Neuron (in vitro differentiated cells): ENCODE measurements at regions not wholly inside any gene's neighbourhood (a gene's known extent, or its start where the extent isn't known, plus 50 kb on each side); places are given as distances from the start of the nearest gene placed in this dataset.
"Not testable (repeated sequence)": the region's sequence is repeated elsewhere in the genome, so short reads cannot be mapped to it uniquely, and the experiment has no call there.

Source experiments
- H2AFZ ChIP-seq: one replicate; pipeline ENCODE4 v1.6.1; 2013; ENCODE audit warnings: low read depth, mild to moderate bottlenecking, inconsistent platforms, low read length, moderate library complexity
- H3K27me3 ChIP-seq: one replicate; pipeline ENCODE4 v1.6.1; 2013; ENCODE audit warnings: low read length; ENCODE audit not compliant: insufficient read depth
- H3K36me3 ChIP-seq: one replicate; pipeline ENCODE4 v1.6.1; 2013; ENCODE audit warnings: low read length; ENCODE audit not compliant: insufficient read depth
- H3K4me1 ChIP-seq: one replicate; pipeline ENCODE4 v1.6.1; 2013; ENCODE audit warnings: low read length; ENCODE audit not compliant: insufficient read depth
- H3K4me3 ChIP-seq: 2 replicates; pipeline ENCODE4 v1.5.1; 2013; ENCODE audit warnings: mild to moderate bottlenecking, low read length, moderate library complexity
- H3K9me3 ChIP-seq: one replicate; pipeline ENCODE4 v1.6.1; 2013; ENCODE audit warnings: low read length

DNA sequence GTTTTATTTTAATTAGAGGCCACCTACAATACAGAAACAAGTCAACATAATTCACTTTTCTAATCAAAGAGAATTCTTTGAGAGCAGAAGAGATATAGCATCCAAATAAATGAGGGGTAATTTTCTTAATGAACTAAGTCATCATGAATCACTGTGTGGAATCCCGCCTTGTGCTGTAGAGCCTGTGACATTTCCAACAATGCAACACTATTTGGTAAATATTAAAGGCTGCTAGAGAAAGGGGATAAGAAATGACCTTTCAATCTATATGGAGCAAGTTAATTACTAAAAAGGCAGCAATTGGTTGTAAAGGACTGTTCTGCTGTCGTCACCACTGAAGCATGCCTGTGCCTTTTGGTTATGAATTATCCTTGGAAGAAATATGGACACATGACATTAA is 345.7 kb upstream of the MAF start:
- Histone ChIP-seq H3K9me3 (no peaks in the 10 kb centered on the region), H3K4me3 (no peak overlapping the region), H2AFZ (no peak overlapping the region), H3K27me3 (no peaks in the 10 kb centered on the region), H3K36me3 (no peaks in the 10 kb centered on the region), H3K4me1 (no peaks in the 10 kb centered on the region)

DNA sequence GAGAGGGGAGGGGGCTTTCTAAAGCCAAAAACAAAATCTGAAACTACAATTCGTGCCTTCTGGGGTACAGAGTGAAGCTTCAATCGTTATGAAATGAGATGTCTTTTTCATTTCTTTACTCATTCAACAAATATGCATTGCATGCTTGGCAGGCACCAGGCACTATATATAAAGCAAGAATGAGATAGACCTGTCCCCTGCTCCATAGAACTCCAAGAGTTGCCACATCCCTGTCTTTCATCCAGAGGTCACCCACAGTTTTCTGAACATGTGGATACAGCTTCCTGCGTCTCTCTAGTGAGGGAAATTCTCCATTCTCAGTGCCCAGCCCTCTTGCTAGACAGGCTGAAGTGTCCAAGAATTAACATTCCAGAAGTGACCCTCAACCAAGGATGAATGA is 343.2 kb upstream of the MAF start:
- H3K4me1 ChIP-seq = no peaks in the 10 kb centered on the region
- no peaks in the 10 kb centered on the region for H3K9me3 ChIP-seq
- no peak overlapping the region for H3K4me3 ChIP-seq
- H2AFZ ChIP-seq = no peak overlapping the region
- H3K36me3 ChIP-seq = no peaks in the 10 kb centered on the region
- no peaks in the 10 kb centered on the region for H3K27me3 ChIP-seq

DNA sequence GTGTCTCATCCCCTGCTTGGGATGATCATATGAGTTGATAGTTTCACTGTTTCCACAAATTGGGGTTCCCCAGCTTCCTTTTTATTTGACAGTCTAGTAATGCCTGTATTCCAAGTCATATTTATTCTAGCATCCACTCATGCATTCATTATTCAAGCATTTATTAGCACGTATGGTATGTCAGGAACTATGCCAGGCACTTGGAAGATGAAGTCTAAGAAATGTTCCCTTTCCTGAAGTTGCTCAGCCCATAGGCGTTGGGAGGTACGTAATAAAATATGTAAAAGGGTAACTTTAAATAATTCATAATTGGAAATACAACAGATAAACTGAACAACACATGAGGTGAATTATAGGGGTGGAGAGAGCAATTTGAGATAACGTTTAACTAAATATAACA is 338.0 kb upstream of the MAF start:
- Histone ChIP-seq H3K9me3 (no peaks in the 10 kb centered on the region), H3K4me3 (no peak overlapping the region), H3K27me3 (no peaks in the 10 kb centered on the region), H3K4me1 (peaks cover 14% of the 10 kb centered on the region), H2AFZ (no peak overlapping the region), H3K36me3 (no peaks in the 10 kb centered on the region)

DNA sequence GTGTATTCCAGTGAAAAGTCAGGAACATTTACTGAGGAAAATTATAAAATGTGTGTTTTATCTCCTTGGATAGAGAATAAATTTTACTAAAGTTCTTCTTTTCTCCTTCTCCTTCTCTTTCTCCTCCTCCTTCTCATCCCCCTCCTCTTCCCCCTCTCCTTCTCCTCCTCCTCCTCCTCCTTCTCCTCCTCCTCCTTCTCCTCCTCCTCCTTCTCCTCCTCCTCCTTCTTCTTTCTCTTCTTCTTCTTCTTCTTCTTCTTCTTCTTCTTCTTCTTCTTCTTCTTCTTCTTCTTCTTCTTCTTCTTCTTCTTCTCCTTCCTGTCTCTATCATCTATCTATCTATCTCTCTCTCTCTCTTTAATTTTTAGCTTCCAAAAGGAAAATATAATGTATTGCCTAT is 337.1 kb upstream of the MAF start:
- not testable (repeated sequence) for H2AFZ ChIP-seq, H3K27me3 ChIP-seq, H3K9me3 ChIP-seq, H3K4me3 ChIP-seq, H3K36me3 ChIP-seq
- H3K4me1 ChIP-seq = peaks cover 23% of the 10 kb centered on the region

DNA sequence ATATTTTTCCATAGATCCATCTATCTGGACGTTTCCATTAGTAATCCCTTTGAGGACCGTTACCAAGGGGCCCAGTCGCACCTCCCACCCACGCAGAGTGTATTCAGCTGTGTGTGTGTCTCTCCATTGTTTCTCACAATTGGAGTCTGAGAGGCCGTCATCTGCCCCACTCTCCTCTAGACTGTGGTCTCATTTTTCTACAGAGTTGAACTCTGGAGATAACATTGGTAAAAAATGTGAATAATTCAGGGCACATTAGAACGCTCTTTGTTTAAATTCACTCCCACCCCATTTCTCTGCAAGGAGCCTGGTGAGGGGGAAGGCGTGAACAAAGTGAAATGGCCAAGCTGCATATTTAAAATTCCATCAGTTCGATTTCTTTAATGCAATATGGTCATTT is 333.1 kb upstream of the MAF start:
- H2AFZ ChIP-seq = no peak overlapping the region
- no peaks in the 10 kb centered on the region for H3K9me3 ChIP-seq
- H3K4me3 ChIP-seq = no peak overlapping the region
- no peaks in the 10 kb centered on the region for H3K36me3 ChIP-seq
- H3K4me1 ChIP-seq = peaks cover 32% of the 10 kb centered on the region
- H3K27me3 ChIP-seq = no peaks in the 10 kb centered on the region

DNA sequence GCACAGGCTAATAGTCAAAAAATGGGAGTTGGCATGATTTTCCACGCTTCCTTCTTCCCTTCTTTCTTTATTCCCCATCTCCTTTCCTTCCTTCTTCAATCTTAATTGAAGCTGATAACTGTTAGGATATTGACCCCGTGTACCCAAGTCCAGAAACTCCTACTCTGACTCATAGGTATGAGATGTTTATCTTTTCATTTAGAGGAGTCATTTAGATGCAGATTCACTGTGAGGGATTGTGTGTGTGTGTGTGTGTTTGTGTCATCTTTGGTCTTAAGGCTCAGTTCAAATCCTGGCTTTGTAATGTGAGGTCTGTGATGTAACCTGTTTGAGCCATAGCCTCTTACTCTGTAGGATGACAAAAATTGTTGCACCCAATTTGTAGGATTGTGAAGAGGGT is 332.0 kb upstream of the MAF start:
- H3K27me3 ChIP-seq = no peaks in the 10 kb centered on the region
- no peaks in the 10 kb centered on the region for H3K36me3 ChIP-seq
- H2AFZ ChIP-seq = no peak overlapping the region
- peaks cover 32% of the 10 kb centered on the region for H3K4me1 ChIP-seq
- H3K4me3 ChIP-seq = no peak overlapping the region
- no peaks in the 10 kb centered on the region for H3K9me3 ChIP-seq

DNA sequence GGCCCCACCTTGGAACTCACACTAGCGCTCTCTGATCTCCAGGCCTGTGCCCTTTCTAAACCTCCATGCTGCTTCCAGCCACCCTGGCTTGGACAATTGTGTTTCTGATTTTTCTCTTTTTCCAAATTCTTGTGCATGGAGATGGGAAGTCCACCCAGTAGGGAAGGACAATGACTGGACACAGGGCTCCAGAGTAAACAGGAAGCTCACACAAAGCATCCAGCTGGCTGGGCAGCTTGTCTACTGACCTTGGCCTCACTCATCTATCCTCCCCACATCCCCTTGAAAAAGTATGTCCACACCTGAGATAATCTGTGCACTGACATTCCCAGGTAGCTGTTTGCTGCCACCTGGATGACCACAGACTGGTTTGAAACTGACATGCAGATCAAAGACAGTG is 331.2 kb upstream of the MAF start:
- Histone ChIP-seq H3K27me3 (no peaks in the 10 kb centered on the region), H2AFZ (no peak overlapping the region), H3K4me3 (no peak overlapping the region), H3K9me3 (no peaks in the 10 kb centered on the region), H3K4me1 (peaks cover 32% of the 10 kb centered on the region), H3K36me3 (no peaks in the 10 kb centered on the region)

DNA sequence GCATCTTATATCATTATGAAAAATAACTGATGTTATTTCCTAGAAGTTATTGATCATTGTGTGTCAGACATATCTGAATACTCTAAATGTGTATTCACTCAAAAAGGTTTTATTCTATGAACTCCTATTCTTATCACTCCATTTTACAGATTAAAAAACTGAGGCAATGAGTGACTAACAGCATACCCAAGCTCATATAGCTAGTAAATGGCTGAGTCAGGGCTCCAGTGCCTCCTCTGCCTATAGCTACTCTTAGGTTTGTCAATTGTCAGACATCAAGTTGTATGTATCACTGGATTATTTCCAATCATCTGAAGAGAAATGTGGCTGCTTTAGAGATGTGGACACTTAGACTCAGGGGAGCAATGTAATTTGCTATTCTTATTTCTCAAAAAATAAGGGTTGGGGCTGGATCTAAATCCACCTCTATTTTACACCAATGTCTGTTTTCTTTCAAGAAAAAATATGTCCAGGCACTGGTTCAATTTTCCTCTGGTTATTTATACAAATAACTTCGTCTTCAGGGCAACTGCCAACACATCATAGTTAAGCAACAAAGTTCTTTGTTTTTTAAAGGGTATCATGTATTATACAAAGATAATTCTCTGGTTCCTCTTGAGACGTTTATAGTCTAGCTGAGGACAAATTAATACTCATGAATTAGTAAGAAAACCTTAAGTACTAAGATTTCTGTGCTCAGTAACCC is 328.9 kb upstream of the MAF start:
- Histone ChIP-seq H2AFZ (no peak overlapping the region), H3K4me1 (peaks cover 26% of the 10 kb centered on the region), H3K9me3 (no peaks in the 10 kb centered on the region), H3K4me3 (no peak overlapping the region), H3K27me3 (no peaks in the 10 kb centered on the region), H3K36me3 (no peaks in the 10 kb centered on the region)

DNA sequence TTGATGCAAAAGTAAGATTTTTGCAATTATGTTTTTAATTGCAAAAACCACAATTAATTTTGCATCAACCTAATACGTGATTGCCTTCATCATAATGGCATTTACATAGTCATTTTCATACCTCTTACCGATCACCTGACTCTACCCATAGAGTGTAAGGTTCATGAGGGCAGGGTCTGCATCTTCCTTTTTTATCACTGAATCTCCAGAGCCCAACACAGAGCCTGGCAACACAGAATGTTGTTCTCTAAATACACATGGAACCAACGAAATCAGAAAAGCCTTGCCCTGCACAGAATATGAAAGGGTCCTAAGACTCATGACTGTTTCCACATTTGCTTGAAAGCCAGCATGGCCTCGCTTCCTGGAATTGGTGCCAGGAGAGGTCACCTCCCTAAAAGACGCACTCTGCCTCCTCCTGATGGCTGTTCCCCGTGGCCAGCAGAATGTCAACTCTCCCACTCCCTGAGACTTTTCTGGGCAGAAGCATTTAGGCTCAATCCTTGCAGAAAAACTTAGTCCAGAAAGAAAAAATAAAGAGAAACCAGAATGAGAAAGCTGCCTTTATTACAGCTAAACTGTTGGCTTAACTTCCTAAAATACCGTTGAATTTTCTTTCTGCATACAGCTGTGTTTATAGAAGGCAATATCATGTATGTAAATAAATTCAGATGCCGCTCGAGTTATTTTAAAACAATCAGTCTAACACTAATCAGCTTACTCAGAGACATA is 327.8 kb upstream of the MAF start:
- H3K4me1 ChIP-seq = peaks cover 15% of the 10 kb centered on the region
- no peaks in the 10 kb centered on the region for H3K36me3 ChIP-seq
- H3K27me3 ChIP-seq = no peaks in the 10 kb centered on the region

DNA sequence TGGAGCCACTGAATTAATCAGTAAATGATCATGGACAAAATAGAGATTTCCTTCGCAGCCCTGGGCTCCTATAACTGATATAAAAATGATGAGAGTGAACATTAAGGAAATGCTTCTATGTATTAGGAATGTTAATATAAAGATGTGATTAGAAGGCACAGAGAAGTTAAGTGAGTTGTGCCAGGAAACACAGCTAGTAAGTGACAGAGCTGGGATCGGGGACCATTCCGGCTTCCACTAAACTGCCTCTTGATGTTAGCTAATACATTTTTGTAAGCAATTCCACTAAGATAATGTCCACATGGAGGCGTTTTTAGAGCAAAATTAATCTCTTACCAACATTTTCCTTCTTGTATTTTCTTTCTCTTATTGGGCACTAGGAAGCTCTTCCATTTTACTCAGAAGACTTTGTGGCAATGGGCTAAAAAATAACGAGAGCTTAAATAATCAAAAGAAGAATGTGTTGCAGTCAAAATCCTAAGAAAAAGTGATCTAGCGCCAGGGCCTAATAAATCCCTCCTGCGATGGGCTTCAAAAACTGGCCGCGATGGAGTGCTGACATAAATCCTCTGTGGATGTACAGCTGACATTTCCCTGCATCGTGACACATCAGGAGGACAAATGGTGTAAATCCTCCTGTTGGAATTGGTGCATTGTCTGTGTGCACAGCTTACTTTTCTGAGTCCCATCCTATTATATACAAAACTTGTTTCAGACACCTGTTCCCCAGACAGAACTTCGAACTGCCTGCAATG is 326.1 kb upstream of the MAF start:
- Histone ChIP-seq H3K36me3 (no peaks in the 10 kb centered on the region), H3K27me3 (no peaks in the 10 kb centered on the region)

More for the DNA sequence above, 327.8 kb upstream of the MAF start:
- no peak overlapping the region for H2AFZ ChIP-seq
- no peak overlapping the region for H3K4me3 ChIP-seq
- no peaks in the 10 kb centered on the region for H3K9me3 ChIP-seq

DNA sequence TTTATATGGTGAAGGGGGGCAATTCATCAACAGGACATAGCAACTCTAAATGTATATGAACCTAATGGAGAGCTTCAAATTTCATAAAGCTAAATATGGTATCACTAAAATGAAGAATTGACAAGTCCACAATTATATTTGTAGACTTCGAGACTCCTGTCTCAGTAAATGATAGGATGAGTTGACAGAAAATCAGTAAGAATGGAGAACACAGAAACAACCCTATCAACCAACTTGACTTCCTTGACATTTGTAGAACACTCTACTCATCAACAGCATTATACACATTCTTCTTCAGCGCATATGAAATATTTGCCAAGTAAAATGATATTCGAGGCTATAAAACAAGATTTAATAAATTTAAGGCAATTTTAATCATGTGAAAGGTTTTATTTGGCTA is 322.9 kb upstream of the MAF start:
- H3K9me3 ChIP-seq = no peaks in the 10 kb centered on the region
- no peak overlapping the region for H2AFZ ChIP-seq
- peaks cover 8% of the 10 kb centered on the region for H3K4me1 ChIP-seq
- no peaks in the 10 kb centered on the region for H3K27me3 ChIP-seq
- H3K36me3 ChIP-seq = no peaks in the 10 kb centered on the region
- no peak overlapping the region for H3K4me3 ChIP-seq

More for the DNA sequence above, 326.1 kb upstream of the MAF start:
- no peak overlapping the region for H2AFZ ChIP-seq
- H3K4me1 ChIP-seq = no peaks in the 10 kb centered on the region
- no peak overlapping the region for H3K4me3 ChIP-seq
- no peaks in the 10 kb centered on the region for H3K9me3 ChIP-seq

DNA sequence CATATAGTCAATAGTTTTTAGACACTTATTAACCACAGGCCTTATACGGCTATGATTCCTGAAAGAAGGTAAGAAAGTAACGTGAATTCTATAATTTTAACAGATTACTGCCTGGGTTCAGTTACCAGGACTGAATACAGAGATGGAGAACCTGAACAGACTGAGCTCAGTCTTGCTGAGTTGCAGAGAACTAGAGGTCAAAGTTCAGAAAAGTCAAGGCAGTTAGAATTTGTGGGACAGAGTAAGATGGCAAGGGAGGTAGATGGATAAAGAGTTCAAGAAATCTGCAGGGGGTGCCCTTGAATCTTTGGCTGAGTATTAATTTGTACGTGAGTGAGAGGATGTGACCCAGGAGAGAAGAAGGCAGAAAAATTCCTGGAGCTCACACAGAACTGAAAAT is 320.1 kb upstream of the MAF start:
- no peaks in the 10 kb centered on the region for H3K36me3 ChIP-seq
- H3K4me1 ChIP-seq = peaks cover 8% of the 10 kb centered on the region
- no peaks in the 10 kb centered on the region for H3K9me3 ChIP-seq
- no peaks in the 10 kb centered on the region for H3K27me3 ChIP-seq
- H2AFZ ChIP-seq = no peak overlapping the region
- no peak overlapping the region for H3K4me3 ChIP-seq

DNA sequence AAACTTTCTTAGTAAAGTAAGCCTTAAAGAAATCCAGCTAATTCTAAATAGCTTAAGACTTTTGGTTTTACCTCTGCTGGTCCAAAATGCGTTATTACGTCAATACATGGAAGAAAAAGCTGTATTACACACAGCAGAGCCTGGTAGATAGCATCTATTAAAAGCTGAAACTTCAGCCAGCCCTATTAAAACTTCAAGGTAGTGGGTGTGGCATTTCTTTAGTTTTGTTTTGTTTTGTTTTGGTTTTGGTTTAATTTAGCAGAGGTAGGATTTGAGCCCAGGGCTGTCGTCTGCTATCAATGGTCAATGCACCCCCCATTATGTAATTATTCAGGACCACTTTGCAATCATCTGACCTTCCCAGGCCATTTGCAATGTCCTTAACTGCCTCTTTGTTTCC is 318.4 kb upstream of the MAF start:
- no peaks in the 10 kb centered on the region for H3K9me3 ChIP-seq
- peaks cover 8% of the 10 kb centered on the region for H3K4me1 ChIP-seq
- H2AFZ ChIP-seq = peak overlapping the region; percentile 2
- H3K27me3 ChIP-seq = no peaks in the 10 kb centered on the region
- no peak overlapping the region for H3K4me3 ChIP-seq
- H3K36me3 ChIP-seq = no peaks in the 10 kb centered on the region
